ENCODE measurements at regions not wholly inside any gene's neighbourhood (a gene's known extent, or its start where the extent isn't known, plus 50 kb on each side); places are given as distances from the start of the nearest gene placed in this dataset.

- DNase-seq, result peak; percentile 4
Observed at GRCh38 chr13:74324338-74324737, 190.1 kb upstream of the KLF12 start.

GRCh38 chr13:74322562-74322961 is 188.4 kb upstream of the KLF12 start:
- DNase-seq, result no peak

GRCh38 chr13:74320282-74320681 is 186.1 kb upstream of the KLF12 start:
- DNase-seq, result no peak

- no peak for DNase-seq
Observed at GRCh38 chr13:74316547-74316946, 182.3 kb upstream of the KLF12 start.

- DNase-seq, result no peak
Observed at GRCh38 chr13:74306496-74306895, 172.3 kb upstream of the KLF12 start.

- DNase-seq, result no peak
Observed at GRCh38 chr13:74305876-74306275, 171.7 kb upstream of the KLF12 start.

- DNase-seq, result no peak
Observed at GRCh38 chr13:74301258-74301935, 167.2 kb upstream of the KLF12 start.

- DNase-seq, result no peak
Observed at GRCh38 chr13:74300162-74300561, 166.0 kb upstream of the KLF12 start.

GRCh38 chr13:74299721-74300120 is 165.5 kb upstream of the KLF12 start:
- no peak for DNase-seq

GRCh38 chr13:74298923-74299322 is 164.7 kb upstream of the KLF12 start:
- no peak for DNase-seq

- peak; percentile 72 for DNase-seq
Observed at GRCh38 chr13:74289861-74290773, 155.9 kb upstream of the KLF12 start.

GRCh38 chr13:74289107-74289506 is 154.9 kb upstream of the KLF12 start:
- DNase-seq, result no peak

GRCh38 chr13:74288361-74288911 is 154.2 kb upstream of the KLF12 start:
- DNase-seq, result peak; percentile 40

GRCh38 chr13:74287724-74288169 is 153.5 kb upstream of the KLF12 start:
- peak; percentile 83 for DNase-seq

- DNase-seq, result no peak
Observed at GRCh38 chr13:74280795-74281490, 146.7 kb upstream of the KLF12 start.

GRCh38 chr13:74280093-74280794 is 146.0 kb upstream of the KLF12 start:
- DNase-seq, result no peak

GRCh38 chr13:74278901-74279300 is 144.7 kb upstream of the KLF12 start:
- no peak for DNase-seq

- no peak for DNase-seq
Observed at GRCh38 chr13:74274916-74275315, 140.7 kb upstream of the KLF12 start.

- no peak for DNase-seq
Observed at GRCh38 chr13:74273581-74273980, 139.4 kb upstream of the KLF12 start.

GRCh38 chr13:74272826-74273225 is 138.6 kb upstream of the KLF12 start:
- no peak for DNase-seq

- no peak for DNase-seq
Observed at GRCh38 chr13:74270018-74270417, 135.8 kb upstream of the KLF12 start.

- DNase-seq, result no peak
Observed at GRCh38 chr13:74266861-74267260, 132.7 kb upstream of the KLF12 start.

GRCh38 chr13:74266309-74266708 is 132.1 kb upstream of the KLF12 start:
- DNase-seq, result no peak
